Cardiac muscle cell (in vitro differentiated cells and primary cell): ENCODE measurements at regions not wholly inside any gene's neighbourhood (a gene's known extent, or its start where the extent isn't known, plus 50 kb on each side); places are given as distances from the start of the nearest gene placed in this dataset.

ENCODE experiments used
- DNase-seq, 2 donors: peaks; one replicate each; pipeline versions ENCODE4 v3.0.0 to v3.0.0-alpha.2; 2010 to 2017; ENCODE audit warnings: low read depth in 1 of 2, low spot score in 1 of 2
- H3K27ac ChIP-seq: fragments of 200-600 bp; sonication (generic); 2 replicates; pipeline ENCODE4 v1.5.1; 2016
- H3K27me3 ChIP-seq: fragments of 200-600 bp; sonication (generic); 2 replicates; pipeline ENCODE4 v1.6.0; 2016; ENCODE audit warnings: control low read depth
- H3K36me3 ChIP-seq: fragments of 200-600 bp; sonication (generic); 2 replicates; pipeline ENCODE4 v1.5.1; 2016; ENCODE audit warnings: control low read depth
- H3K4me1 ChIP-seq: fragments of 200-600 bp; sonication (generic); 2 replicates; pipeline ENCODE4 v1.8.1; 2017; ENCODE audit warnings: low read depth, mild to moderate bottlenecking, mixed run types
- H3K4me3 ChIP-seq: fragments of 200-600 bp; sonication (generic); 2 replicates; pipeline ENCODE4 v1.5.1; 2016; ENCODE audit warnings: mild to moderate bottlenecking
- H3K9me3 ChIP-seq: fragments of 200-600 bp; sonication (generic); 2 replicates; pipeline ENCODE4 v1.5.1; 2017; ENCODE audit warnings: low read depth, mild to moderate bottlenecking, control low read depth
- TF ChIP-seq, protein P1 (sequence below): IDR thresholded peaks from 2 replicates; pipeline ENCODE4 v1.5.1; 2012; ENCODE audit warnings: low read depth, mild to moderate bottlenecking, low read length

DNA sequence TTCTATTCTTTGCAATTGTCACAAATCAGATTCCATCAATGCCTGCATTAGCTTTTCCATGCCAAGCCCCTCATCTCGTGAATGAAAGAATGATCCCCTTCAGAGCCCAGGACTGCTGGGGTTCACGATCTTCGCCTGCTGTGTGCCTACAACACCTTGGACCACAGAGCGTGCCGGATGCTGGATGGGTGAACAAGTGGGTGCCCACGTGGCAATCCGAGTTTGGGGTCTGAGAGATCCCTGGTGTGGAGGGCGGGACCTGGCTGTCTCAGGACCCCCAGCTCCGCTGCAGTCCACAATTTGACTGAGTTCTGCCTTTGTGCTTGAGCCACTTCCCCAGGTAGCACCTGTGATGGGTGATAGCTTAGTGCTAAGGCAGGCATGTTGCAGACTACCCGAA is 317.0 kb downstream of the GALR1 start:
- Histone ChIP-seq H3K4me1 (no peaks in the 10 kb centered on the region), H3K27ac (no peak overlapping the region), H3K27me3 (no peaks in the 10 kb centered on the region), H3K36me3 (no peaks in the 10 kb centered on the region), H3K4me3 (no peak overlapping the region), H3K9me3 (no peaks in the 10 kb centered on the region)
- no peak for DNase-seq
- TF ChIP-seq, protein P1, sequence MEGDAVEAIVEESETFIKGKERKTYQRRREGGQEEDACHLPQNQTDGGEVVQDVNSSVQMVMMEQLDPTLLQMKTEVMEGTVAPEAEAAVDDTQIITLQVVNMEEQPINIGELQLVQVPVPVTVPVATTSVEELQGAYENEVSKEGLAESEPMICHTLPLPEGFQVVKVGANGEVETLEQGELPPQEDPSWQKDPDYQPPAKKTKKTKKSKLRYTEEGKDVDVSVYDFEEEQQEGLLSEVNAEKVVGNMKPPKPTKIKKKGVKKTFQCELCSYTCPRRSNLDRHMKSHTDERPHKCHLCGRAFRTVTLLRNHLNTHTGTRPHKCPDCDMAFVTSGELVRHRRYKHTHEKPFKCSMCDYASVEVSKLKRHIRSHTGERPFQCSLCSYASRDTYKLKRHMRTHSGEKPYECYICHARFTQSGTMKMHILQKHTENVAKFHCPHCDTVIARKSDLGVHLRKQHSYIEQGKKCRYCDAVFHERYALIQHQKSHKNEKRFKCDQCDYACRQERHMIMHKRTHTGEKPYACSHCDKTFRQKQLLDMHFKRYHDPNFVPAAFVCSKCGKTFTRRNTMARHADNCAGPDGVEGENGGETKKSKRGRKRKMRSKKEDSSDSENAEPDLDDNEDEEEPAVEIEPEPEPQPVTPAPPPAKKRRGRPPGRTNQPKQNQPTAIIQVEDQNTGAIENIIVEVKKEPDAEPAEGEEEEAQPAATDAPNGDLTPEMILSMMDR, result no peak

DNA sequence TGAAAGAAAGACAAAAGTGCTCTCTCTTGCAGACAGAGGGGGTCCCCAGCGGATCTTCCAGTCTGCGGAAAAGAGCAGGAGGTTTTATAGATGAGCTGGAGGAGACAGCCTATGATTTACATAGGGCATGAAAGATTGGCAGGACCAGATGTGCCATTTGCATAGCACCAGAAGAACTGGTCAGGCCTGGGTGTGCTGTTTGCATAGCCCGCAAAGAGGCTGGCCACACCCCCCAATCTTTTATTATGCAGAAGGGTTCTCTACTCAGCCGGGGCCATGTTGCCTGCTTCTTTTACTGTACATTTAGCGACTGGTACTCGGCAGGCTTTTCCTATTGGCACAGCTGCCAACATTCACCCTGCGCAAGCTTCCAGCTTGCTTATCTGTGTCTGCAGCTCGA is 317.6 kb downstream of the GALR1 start:
- Histone ChIP-seq H3K36me3 (no peaks in the 10 kb centered on the region), H3K27me3 (no peaks in the 10 kb centered on the region), H3K4me1 (no peaks in the 10 kb centered on the region), H3K27ac (no peak overlapping the region), H3K4me3 (no peak overlapping the region), H3K9me3 (no peaks in the 10 kb centered on the region)
- TF ChIP-seq, protein P1, result no peak
- no peak for DNase-seq

DNA sequence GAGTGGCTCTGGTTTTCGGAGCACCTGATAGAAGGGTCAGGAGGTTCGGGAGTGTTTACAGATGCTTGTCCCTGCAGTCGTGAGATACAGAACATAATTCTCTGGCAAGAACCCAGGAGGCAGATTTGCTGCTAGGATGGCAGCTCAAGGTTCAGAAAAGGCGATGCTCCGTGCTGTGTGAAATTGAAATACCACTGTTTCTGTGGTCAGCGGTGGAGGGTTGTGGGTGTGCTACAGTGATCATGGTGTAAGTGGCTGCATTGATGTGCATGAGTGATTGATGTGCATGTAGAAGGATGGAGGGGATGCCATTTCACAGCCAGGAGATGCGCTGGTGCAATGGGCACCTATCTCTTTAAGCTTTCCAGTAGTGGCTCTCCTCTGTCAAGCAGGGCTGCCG is 322.1 kb downstream of the GALR1 start:
- Histone ChIP-seq H3K9me3 (no peaks in the 10 kb centered on the region), H3K4me3 (no peak overlapping the region), H3K36me3 (no peaks in the 10 kb centered on the region), H3K27me3 (no peaks in the 10 kb centered on the region), H3K4me1 (no peaks in the 10 kb centered on the region), H3K27ac (no peak overlapping the region)
- no peak for DNase-seq
- TF ChIP-seq, protein P1, result no peak

DNA sequence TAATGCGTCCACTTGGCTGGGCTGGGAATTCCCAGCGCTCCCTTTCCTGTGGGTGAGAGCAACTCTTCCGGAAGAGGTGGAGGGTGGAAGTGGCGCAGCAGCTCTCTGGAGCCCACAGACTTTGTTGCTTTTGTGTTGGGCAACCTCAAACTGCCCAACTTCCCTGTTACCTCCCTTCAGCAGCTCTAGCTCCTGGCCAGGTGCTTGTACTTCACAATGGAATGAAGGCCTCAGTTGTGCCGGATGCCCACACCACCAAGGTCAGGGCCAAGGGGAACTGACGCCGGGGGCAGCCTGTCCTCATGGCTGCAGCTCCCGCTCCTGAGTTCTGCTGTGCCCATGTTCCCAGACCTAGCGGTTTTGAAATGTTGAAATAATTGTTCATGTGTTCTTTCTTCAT is 322.9 kb downstream of the GALR1 start:
- Histone ChIP-seq H3K36me3 (no peaks in the 10 kb centered on the region), H3K27me3 (no peaks in the 10 kb centered on the region), H3K4me3 (no peak overlapping the region), H3K9me3 (no peaks in the 10 kb centered on the region), H3K27ac (no peak overlapping the region), H3K4me1 (no peaks in the 10 kb centered on the region)
- DNase-seq, result no peak
- TF ChIP-seq, protein P1, result no peak

DNA sequence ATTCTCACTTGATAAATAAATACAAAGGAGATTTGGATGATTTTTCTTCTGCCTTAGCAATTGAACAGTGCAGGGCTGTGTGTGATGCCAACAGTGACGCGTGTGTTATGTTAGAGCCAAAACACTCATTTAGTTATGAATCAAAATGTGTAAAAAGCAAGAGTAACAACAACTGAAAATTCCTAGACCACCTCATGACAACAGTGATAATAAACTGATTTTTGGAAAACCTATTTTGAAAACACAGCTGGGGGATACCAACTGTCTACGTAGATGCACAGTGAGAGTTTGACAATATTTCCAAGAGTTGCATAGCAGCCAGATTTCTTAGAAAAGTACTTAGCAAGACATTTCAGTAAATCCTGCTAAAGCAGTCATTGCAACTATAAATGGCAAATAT is 323.9 kb downstream of the GALR1 start:
- Histone ChIP-seq H3K9me3 (no peaks in the 10 kb centered on the region), H3K4me1 (no peaks in the 10 kb centered on the region), H3K4me3 (no peak overlapping the region), H3K36me3 (no peaks in the 10 kb centered on the region), H3K27ac (no peak overlapping the region), H3K27me3 (no peaks in the 10 kb centered on the region)
- TF ChIP-seq, protein P1, result no peak
- no peak for DNase-seq

DNA sequence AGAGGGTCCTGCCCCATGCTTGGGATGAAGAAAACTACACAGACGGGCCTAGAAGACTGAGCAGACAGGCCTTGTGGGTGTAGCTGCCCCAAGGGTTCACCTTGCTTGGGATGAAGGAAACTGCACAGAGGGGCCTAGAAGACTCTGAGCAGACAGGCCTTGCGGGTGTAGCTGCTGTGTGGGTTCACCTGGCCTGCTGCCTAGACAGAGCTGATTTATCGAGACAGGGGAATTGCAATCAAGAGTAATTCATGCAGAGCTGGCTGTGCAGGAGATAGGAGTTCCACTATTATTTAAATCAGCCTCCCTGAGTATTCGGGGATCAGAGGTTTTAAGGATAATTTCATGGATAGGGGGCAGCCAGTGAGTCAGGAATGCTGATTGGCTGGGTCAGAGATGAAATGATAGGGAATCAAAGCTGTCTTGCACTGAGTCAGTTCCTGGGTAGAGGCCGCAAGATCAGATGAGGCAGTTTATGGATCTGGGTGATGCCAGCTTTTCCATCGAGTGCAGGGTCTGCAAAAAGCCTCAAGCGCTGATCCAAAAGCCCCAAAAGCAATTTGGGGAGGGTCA is 341.4 kb downstream of the GALR1 start:
- Histone ChIP-seq H3K4me3 (no peak overlapping the region), H3K36me3 (no peaks in the 10 kb centered on the region), H3K9me3 (no peaks in the 10 kb centered on the region), H3K4me1 (no peaks in the 10 kb centered on the region), H3K27ac (no peak overlapping the region), H3K27me3 (no peaks in the 10 kb centered on the region)
- TF ChIP-seq, protein P1, result no peak
- DNase-seq, result no peak
